Hepatocyte (in vitro differentiated cells): ENCODE measurements at regions not wholly inside any gene's neighbourhood (a gene's known extent, or its start where the extent isn't known, plus 50 kb on each side); places are given as distances from the start of the nearest gene placed in this dataset.

Source experiments
- DNase-seq: peaks from one replicate; pipeline ENCODE4 v3.0.0-alpha.2; 2016; ENCODE audit warnings: low spot score
- H2AFZ ChIP-seq: fragments of 200-600 bp; sonication (generic); 2 replicates; pipeline ENCODE4 v1.6.0; 2016; ENCODE audit warnings: antibody characterized with exemption, mild to moderate bottlenecking
- H3K27ac ChIP-seq: fragments of 200-600 bp; sonication (generic); 2 replicates; pipeline ENCODE4 v1.5.1; 2016; ENCODE audit warnings: mild to moderate bottlenecking
- H3K27me3 ChIP-seq: fragments of 200-600 bp; sonication (generic); 2 replicates; pipeline ENCODE4 v1.6.1; 2016
- H3K36me3 ChIP-seq: fragments of 200-600 bp; sonication (generic); replicated peaks from 2 replicates; pipeline ENCODE4 v1.5.1; 2016; ENCODE audit warnings: low read depth; ENCODE audit not compliant: insufficient read depth
- H3K4me1 ChIP-seq: fragments of 200-600 bp; sonication (generic); 2 replicates; pipeline ENCODE4 v1.5.1; 2016; ENCODE audit warnings: mild to moderate bottlenecking, moderate library complexity; ENCODE audit not compliant: insufficient read depth
- H3K4me2 ChIP-seq: fragments of 200-600 bp; sonication (generic); 2 replicates; pipeline ENCODE4 v1.6.0; 2016
- H3K4me3 ChIP-seq: fragments of 200-600 bp; sonication (generic); 2 replicates; pipeline ENCODE4 v1.5.1; 2016; ENCODE audit warnings: mild to moderate bottlenecking
- H3K79me2 ChIP-seq: fragments of 200-600 bp; sonication (generic); 2 replicates; pipeline ENCODE4 v1.6.0; 2017; ENCODE audit warnings: mild to moderate bottlenecking
- H3K9me2 ChIP-seq: fragments of 200-600 bp; sonication (generic); replicated peaks from 2 replicates; pipeline ENCODE4 v1.6.0; 2017; ENCODE audit warnings: mild to moderate bottlenecking; ENCODE audit not compliant: insufficient read depth
- H3K9me3 ChIP-seq: fragments of 200-600 bp; sonication (generic); 2 replicates; pipeline ENCODE4 v1.5.1; 2016; ENCODE audit warnings: low read depth, mild to moderate bottlenecking
- H4K20me1 ChIP-seq: fragments of 200-600 bp; sonication (generic); 2 replicates; pipeline ENCODE4 v1.6.0; 2016; ENCODE audit warnings: mild to moderate bottlenecking; ENCODE audit not compliant: insufficient read depth, poor library complexity, severe bottlenecking
- CTCF ChIP-seq: fragments of 200-600 bp; sonication (generic); IDR thresholded peaks from 2 replicates; pipeline ENCODE4 v1.5.1; 2016; ENCODE audit warnings: antibody characterized with exemption, mild to moderate bottlenecking; ENCODE audit not compliant: poor library complexity
- EZH2 ChIP-seq: fragments of 200-600 bp; sonication (generic); IDR thresholded peaks from 2 replicates; pipeline ENCODE4 v1.6.1; 2016; ENCODE audit warnings: antibody characterized with exemption, mild to moderate bottlenecking, borderline replicate concordance
- EZH2phosphoT487 ChIP-seq: fragments of 200-600 bp; sonication (generic); IDR thresholded peaks from one replicate; pipeline ENCODE4 v1.6.1; 2018; ENCODE audit warnings: antibody characterized with exemption, mild to moderate bottlenecking, low read depth, moderate library complexity; ENCODE audit not compliant: unreplicated experiment, severe bottlenecking
- WGBS: methylation state at CpG from one replicate; pipeline ENCODE4 v1.1.6; 2016; ENCODE audit warnings: low lambda C conversion rate; ENCODE audit errors: missing lambda C conversion rate; 5-methylcytosine and 5-hydroxymethylcytosine counted together

DNA sequence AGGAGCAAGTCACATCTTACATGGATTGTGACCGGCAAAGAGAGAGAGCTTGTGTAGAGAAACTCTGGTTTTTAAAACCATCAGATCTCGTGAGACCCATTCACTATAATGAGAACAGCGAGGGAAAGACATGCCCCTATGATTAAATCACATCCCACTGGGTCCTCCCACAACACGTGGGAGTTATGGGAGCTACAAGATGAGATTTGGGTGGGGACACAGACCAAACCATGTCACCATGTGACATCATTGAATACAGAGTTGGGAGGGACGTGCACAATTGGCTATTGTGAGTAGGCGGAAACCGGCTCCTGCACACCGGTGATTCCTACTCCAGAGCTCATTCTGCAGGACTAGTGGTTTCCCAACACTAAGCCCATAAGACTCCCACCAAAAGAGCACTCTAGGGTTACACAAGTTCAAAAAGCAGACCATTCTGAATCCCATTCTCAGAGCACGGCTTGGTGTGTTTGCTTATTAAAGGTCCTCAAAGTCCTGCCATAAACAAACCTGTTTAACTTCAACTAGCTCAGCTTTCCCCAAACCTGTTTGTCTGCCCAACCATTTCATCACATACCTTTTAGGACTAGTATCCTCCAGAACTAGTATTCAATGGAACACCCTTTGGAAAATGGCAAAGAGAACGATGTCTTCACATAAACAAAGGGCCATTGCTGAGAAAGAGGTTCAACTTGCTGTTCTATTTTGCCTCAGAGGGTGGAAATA, 167.6 kb downstream of the TLE3 start:
- Histone ChIP-seq H2AFZ (no peak overlapping the region), H3K9me2 (no peaks in the 10 kb centered on the region), H3K27ac (no peak overlapping the region), H4K20me1 (no peaks in the 10 kb centered on the region), H3K4me1 (no peaks in the 10 kb centered on the region), H3K79me2 (no peaks in the 10 kb centered on the region), H3K4me3 (no peak overlapping the region), H3K27me3 (peaks cover 9% of the 10 kb centered on the region), H3K36me3 (no peaks in the 10 kb centered on the region), H3K9me3 (peaks cover 4% of the 10 kb centered on the region), H3K4me2 (no peak overlapping the region)
- no peak for DNase-seq
- WGBS: 81% methylated on average over 10 of the region's 10 CpGs
- no peak for TF ChIP-seq EZH2phosphoT487
- TF ChIP-seq CTCF: no peak
- TF ChIP-seq EZH2: no peak

- Histone ChIP-seq H3K36me3 (no peaks in the 10 kb centered on the region), H3K27ac (no peak overlapping the region), H2AFZ (no peak overlapping the region), H3K4me2 (no peak overlapping the region), H3K4me1 (no peaks in the 10 kb centered on the region), H4K20me1 (no peaks in the 10 kb centered on the region), H3K4me3 (no peak overlapping the region), H3K9me2 (no peaks in the 10 kb centered on the region), H3K27me3 (peaks cover 9% of the 10 kb centered on the region), H3K9me3 (no peaks in the 10 kb centered on the region), H3K79me2 (no peaks in the 10 kb centered on the region)
- no peak for TF ChIP-seq EZH2phosphoT487
- TF ChIP-seq EZH2: no peak
- no peak for TF ChIP-seq CTCF
- no peak for DNase-seq
- WGBS: 96% methylated on average over 5 of the region's 5 CpGs
These were observed 167.0 kb downstream of the TLE3 start for GRCh38 chr15:69930754-69931153.

- Histone ChIP-seq H4K20me1 (no peaks in the 10 kb centered on the region), H3K27ac (no peak overlapping the region), H3K79me2 (no peaks in the 10 kb centered on the region), H3K4me1 (no peaks in the 10 kb centered on the region), H2AFZ (no peak overlapping the region), H3K4me3 (no peak overlapping the region), H3K9me3 (no peaks in the 10 kb centered on the region), H3K27me3 (peaks cover 9% of the 10 kb centered on the region), H3K9me2 (no peaks in the 10 kb centered on the region), H3K36me3 (no peaks in the 10 kb centered on the region), H3K4me2 (no peak overlapping the region)
- WGBS: 94% methylated on average over 5 of the region's 5 CpGs
- TF ChIP-seq EZH2phosphoT487 (no peak), CTCF (no peak), EZH2 (no peak)
- no peak for DNase-seq
These were observed 166.6 kb downstream of the TLE3 start for GRCh38 chr15:69931156-69931555.

DNA sequence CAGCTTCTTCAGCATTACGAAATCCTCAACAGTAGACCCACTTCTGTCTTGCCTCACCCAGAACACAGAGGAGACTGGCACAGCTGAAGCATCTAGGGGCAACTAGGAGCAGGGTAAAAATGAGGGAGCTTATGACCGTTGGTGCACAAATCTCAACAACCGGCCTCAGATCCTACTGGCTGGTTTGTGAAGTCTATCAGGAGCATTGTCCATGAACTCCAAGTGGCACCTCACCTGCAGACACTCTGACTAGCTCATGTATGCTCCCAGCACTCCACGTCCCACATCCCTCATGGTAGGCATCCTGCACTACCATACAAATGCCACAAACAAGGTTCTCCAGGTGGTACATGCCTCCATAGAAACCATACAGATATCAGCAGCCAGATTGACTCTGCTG, 163.1 kb downstream of the TLE3 start:
- Histone ChIP-seq H3K9me3 (no peaks in the 10 kb centered on the region), H3K27me3 (peaks cover 9% of the 10 kb centered on the region), H3K27ac (no peak overlapping the region), H3K4me2 (no peak overlapping the region), H3K4me3 (no peak overlapping the region), H2AFZ (no peak overlapping the region), H3K9me2 (no peaks in the 10 kb centered on the region), H3K36me3 (no peaks in the 10 kb centered on the region), H3K79me2 (no peaks in the 10 kb centered on the region), H3K4me1 (no peaks in the 10 kb centered on the region), H4K20me1 (no peaks in the 10 kb centered on the region)
- WGBS: 85% methylated on average over 4 of the region's 4 CpGs
- DNase-seq: no peak
- no peak for TF ChIP-seq EZH2
- no peak for TF ChIP-seq EZH2phosphoT487
- no peak for TF ChIP-seq CTCF
